ENCODE measurements at regions not wholly inside any gene's neighbourhood (a gene's known extent, or its start where the extent isn't known, plus 50 kb on each side); places are given as distances from the start of the nearest gene placed in this dataset.

DNA sequence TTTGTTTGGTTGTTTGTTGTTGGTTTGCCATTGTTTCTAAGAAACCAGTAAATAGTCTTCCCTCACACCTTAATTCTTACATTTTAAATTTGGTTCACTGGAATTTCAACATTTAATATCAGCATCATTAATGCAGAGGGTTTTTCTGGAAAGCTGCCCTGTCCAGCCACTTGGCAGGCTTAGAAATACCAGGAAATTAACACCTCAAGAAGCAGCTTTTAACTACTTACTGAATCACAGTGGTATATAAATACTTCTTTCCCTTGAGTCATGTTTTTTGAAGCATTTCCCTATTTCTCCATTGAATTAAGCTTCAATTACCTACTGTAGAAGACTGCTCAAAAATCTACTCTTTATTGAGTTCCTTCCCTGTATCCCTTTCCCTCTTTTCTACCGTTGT lies 1221.1 kb upstream of the ADGRL3 start:
- no TSS peak for BruUV-seq (replicated peaks)
- POLR2A ChIA-PET (ENCODE audit: low non-redundant PET): no interaction called here
- CTCF ChIA-PET: no interaction called here

DNA sequence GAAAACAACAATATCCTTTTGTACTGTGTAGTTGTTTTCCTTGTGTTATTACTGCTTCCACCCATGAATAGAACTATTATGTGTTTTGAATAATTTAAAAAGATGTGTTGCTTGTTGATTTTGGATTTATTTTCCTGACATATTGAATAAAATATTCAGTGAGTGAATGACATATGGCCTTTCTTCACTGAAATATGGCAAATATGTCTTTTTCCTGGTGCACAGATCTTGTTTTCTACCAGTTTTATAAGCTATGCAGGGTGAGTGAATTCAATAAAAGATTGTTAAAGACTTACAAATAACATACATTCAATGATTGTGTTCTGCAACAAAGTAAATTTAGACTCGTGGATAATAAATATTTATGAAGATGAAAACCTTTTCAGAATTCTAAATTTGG lies 1216.3 kb upstream of the ADGRL3 start:
- ChIA-PET CTCF (no interaction called here), POLR2A (ENCODE audit: low non-redundant PET) (no interaction called here)
- Histone ChIP-seq H3K27me3 (replicated peaks; ENCODE audit: insufficient read depth, low read depth, low read length, poor library complexity) (no peaks in the 10 kb centered on the region), H3K9me3 (ENCODE audit: low read depth, low read length, poor library complexity, severe bottlenecking) (peaks cover 3% of the 10 kb centered on the region), H3K36me3 (ENCODE audit: insufficient read depth, low read length, poor library complexity, severe bottlenecking) (no peaks in the 10 kb centered on the region), H3K4me3 (ENCODE audit: low read depth, low read length, poor library complexity, severe bottlenecking) (no peak overlapping the region), H3K27ac (ENCODE audit: low read depth, low read length, poor library complexity, severe bottlenecking) (no peak overlapping the region), H3K4me1 (ENCODE audit: insufficient read depth, low read length, poor library complexity, severe bottlenecking) (no peaks in the 10 kb centered on the region)
- intact Hi-C loops (cut with micrococcal nuclease; ENCODE audit: unreplicated experiment): no loop called here
- BruUV-seq (replicated peaks): no TSS peak
- no peak for TF ChIP-seq EZH2 (IDR thresholded peaks at IDR 0.05; ENCODE audit: borderline replicate concordance, low read depth, low read length, poor library complexity, severe bottlenecking)
- no peak for TF ChIP-seq CTCF (conservative IDR thresholded peaks at IDR 0.05; ENCODE audit: low read depth, low read length)
- DNase-seq (ENCODE audit: low spot score): no peak

More for the DNA sequence above, 1221.1 kb upstream of the ADGRL3 start:
- H3K27me3 ChIP-seq (replicated peaks; ENCODE audit: insufficient read depth, low read depth, low read length, poor library complexity): no peaks in the 10 kb centered on the region
- intact Hi-C loops (cut with micrococcal nuclease; ENCODE audit: unreplicated experiment): no loop called here
- no peak overlapping the region for H3K4me3 ChIP-seq (ENCODE audit: low read depth, low read length, poor library complexity, severe bottlenecking)
- no peaks in the 10 kb centered on the region for H3K9me3 ChIP-seq (ENCODE audit: low read depth, low read length, poor library complexity, severe bottlenecking)
- no peak for DNase-seq (ENCODE audit: low spot score)
- H3K36me3 ChIP-seq (ENCODE audit: insufficient read depth, low read length, poor library complexity, severe bottlenecking): no peaks in the 10 kb centered on the region
- no peaks in the 10 kb centered on the region for H3K4me1 ChIP-seq (ENCODE audit: insufficient read depth, low read length, poor library complexity, severe bottlenecking)
- no peak overlapping the region for H3K27ac ChIP-seq (ENCODE audit: low read depth, low read length, poor library complexity, severe bottlenecking)
- TF ChIP-seq CTCF (conservative IDR thresholded peaks at IDR 0.05; ENCODE audit: low read depth, low read length): no peak
- TF ChIP-seq EZH2 (IDR thresholded peaks at IDR 0.05; ENCODE audit: borderline replicate concordance, low read depth, low read length, poor library complexity, severe bottlenecking): no peak

- TF ChIP-seq EZH2 (IDR thresholded peaks at IDR 0.05; ENCODE audit: borderline replicate concordance, low read depth, low read length, poor library complexity, severe bottlenecking) (no peak), CTCF (conservative IDR thresholded peaks at IDR 0.05; ENCODE audit: low read depth, low read length) (no peak)
- intact Hi-C loops (cut with micrococcal nuclease; ENCODE audit: unreplicated experiment): no loop called here
- Histone ChIP-seq H3K27ac (ENCODE audit: low read depth, low read length, poor library complexity, severe bottlenecking) (no peak overlapping the region), H3K27me3 (replicated peaks; ENCODE audit: insufficient read depth, low read depth, low read length, poor library complexity) (no peaks in the 10 kb centered on the region), H3K36me3 (ENCODE audit: insufficient read depth, low read length, poor library complexity, severe bottlenecking) (no peaks in the 10 kb centered on the region), H3K4me3 (ENCODE audit: low read depth, low read length, poor library complexity, severe bottlenecking) (no peak overlapping the region), H3K9me3 (ENCODE audit: low read depth, low read length, poor library complexity, severe bottlenecking) (peaks cover 3% of the 10 kb centered on the region), H3K4me1 (ENCODE audit: insufficient read depth, low read length, poor library complexity, severe bottlenecking) (no peaks in the 10 kb centered on the region)
- ChIA-PET CTCF (no interaction called here), POLR2A (ENCODE audit: low non-redundant PET) (interaction anchor here (0.6 kb wide), 1 partner anchor 237 kb away, joined by 5 read pairs; no protein-coding TSS in a partner anchor)
- no peak for DNase-seq (ENCODE audit: low spot score)
- no TSS peak for BruUV-seq (replicated peaks)
These were observed 1212.8 kb upstream of the ADGRL3 start for GRCh38 chr4:59987289-59987688.
